ENCODE measurements at regions not wholly inside any gene's neighbourhood (a gene's known extent, or its start where the extent isn't known, plus 50 kb on each side); places are given as distances from the start of the nearest gene placed in this dataset.

- Histone ChIP-seq H3K4me1 (ENCODE audit: control insufficient read depth in 3 of 3, insufficient read depth in 3 of 3, low read length in 3 of 3) (no peaks in the 10 kb centered on the region), H3K4me3 (ENCODE audit: low read length in 3 of 3) (no peak overlapping the region), H3K9me3 (ENCODE audit: control insufficient read depth in 3 of 3, low read length in 3 of 3) (peaks cover 0 to 9% (median 0%) of the 10 kb centered on the region in 3 donors), H3K27me3 (ENCODE audit: control insufficient read depth in 3 of 3, insufficient read depth in 3 of 3, low read length in 3 of 3) (no peaks in the 10 kb centered on the region), H3K36me3 (ENCODE audit: control insufficient read depth in 3 of 3, insufficient read depth in 3 of 3, low read length in 3 of 3) (no peaks in the 10 kb centered on the region), H3K27ac (ENCODE audit: low read depth, low read length) (no peak overlapping the region), H3K9ac (ENCODE audit: low read depth in 1 of 3, low read length in 3 of 3) (no peak overlapping the region)
These were observed 222.6 kb upstream of the CHAC2 start for GRCh38 chr2:53544871-53545558.

DNA sequence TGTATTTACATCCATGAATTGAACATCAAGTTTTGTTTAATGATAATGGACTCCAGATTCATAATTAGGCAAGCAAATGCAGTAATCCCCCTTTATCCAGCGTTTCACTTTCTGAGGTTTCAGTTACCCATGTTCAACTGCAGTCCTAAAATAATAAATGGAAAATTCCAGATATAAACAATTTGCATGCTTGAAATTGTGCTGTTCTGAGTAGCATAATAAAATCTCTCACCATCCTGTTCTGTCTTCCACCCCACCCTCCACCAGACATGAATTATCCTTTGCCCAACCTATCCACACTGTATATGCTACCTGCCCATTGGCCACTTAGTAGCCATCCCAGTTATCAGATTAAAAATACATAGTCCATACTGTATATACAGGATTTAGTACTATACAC lies 224.5 kb upstream of the CHAC2 start:
- Histone ChIP-seq H3K9ac (ENCODE audit: low read depth in 1 of 3, low read length in 3 of 3) (no peak overlapping the region), H3K4me3 (ENCODE audit: low read length in 3 of 3) (no peak overlapping the region), H3K27me3 (ENCODE audit: control insufficient read depth in 3 of 3, insufficient read depth in 3 of 3, low read length in 3 of 3) (no peaks in the 10 kb centered on the region), H3K4me1 (ENCODE audit: control insufficient read depth in 3 of 3, insufficient read depth in 3 of 3, low read length in 3 of 3) (no peaks in the 10 kb centered on the region), H3K27ac (ENCODE audit: low read depth, low read length) (no peak overlapping the region), H3K36me3 (ENCODE audit: control insufficient read depth in 3 of 3, insufficient read depth in 3 of 3, low read length in 3 of 3) (no peaks in the 10 kb centered on the region), H3K9me3 (ENCODE audit: control insufficient read depth in 3 of 3, low read length in 3 of 3) (peaks cover 0 to 9% (median 0%) of the 10 kb centered on the region in 3 donors)

- no peak overlapping the region for H3K27ac ChIP-seq (ENCODE audit: low read depth, low read length)
- no peaks in the 10 kb centered on the region for H3K27me3 ChIP-seq (ENCODE audit: control insufficient read depth in 3 of 3, insufficient read depth in 3 of 3, low read length in 3 of 3)
- H3K4me3 ChIP-seq (ENCODE audit: low read length in 3 of 3), result no peak overlapping the region
- no peak overlapping the region for H3K9ac ChIP-seq (ENCODE audit: low read depth in 1 of 3, low read length in 3 of 3)
- H3K4me1 ChIP-seq (ENCODE audit: control insufficient read depth in 3 of 3, insufficient read depth in 3 of 3, low read length in 3 of 3), result no peaks in the 10 kb centered on the region
- no peaks in the 10 kb centered on the region for H3K36me3 ChIP-seq (ENCODE audit: control insufficient read depth in 3 of 3, insufficient read depth in 3 of 3, low read length in 3 of 3)
- peaks cover 0 to 9% (median 0%) of the 10 kb centered on the region in 3 donors for H3K9me3 ChIP-seq (ENCODE audit: control insufficient read depth in 3 of 3, low read length in 3 of 3)
These were observed 230.8 kb upstream of the CHAC2 start for GRCh38 chr2:53536583-53537361.

DNA sequence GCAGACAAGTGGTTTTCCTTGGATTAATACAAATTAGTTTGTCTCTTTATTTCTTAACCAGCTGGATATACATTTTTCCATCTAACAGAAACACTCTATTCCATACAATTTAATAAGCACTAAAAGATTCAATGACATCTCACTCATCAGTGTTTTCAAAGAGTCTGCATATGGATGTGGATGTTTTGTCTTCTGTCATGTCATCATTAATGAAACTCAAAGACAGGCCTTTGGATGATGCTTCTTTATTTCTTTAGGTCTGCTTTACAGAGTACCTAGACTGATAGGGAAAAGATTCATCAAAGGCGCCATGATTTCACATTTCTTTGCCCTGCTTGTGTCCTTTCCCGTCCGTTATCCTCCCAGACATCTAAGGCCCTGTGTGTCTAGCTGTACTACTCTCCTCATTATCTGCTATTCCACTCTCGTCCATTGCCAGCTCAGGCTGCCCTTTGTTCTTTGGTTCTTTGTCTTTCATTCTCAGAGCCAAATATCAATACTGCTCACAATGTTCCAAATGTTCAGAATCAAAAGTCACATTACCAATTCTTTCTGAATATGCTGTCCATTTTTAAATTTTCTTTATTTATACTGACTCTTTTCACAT lies 232.3 kb upstream of the CHAC2 start:
- no peak overlapping the region for H3K27ac ChIP-seq (ENCODE audit: low read depth, low read length)
- no peaks in the 10 kb centered on the region for H3K36me3 ChIP-seq (ENCODE audit: control insufficient read depth in 3 of 3, insufficient read depth in 3 of 3, low read length in 3 of 3)
- H3K4me3 ChIP-seq (ENCODE audit: low read length in 3 of 3), result no peak overlapping the region
- H3K9ac ChIP-seq (ENCODE audit: low read depth in 1 of 3, low read length in 3 of 3), result no peak overlapping the region
- no peaks in the 10 kb centered on the region for H3K4me1 ChIP-seq (ENCODE audit: control insufficient read depth in 3 of 3, insufficient read depth in 3 of 3, low read length in 3 of 3)
- no peaks in the 10 kb centered on the region for H3K27me3 ChIP-seq (ENCODE audit: control insufficient read depth in 3 of 3, insufficient read depth in 3 of 3, low read length in 3 of 3)
- peaks cover 0 to 2% (median 0%) of the 10 kb centered on the region in 3 donors for H3K9me3 ChIP-seq (ENCODE audit: control insufficient read depth in 3 of 3, low read length in 3 of 3)

GRCh38 chr2:53530126-53530525 lies 237.5 kb upstream of the CHAC2 start:
- Histone ChIP-seq H3K27ac (ENCODE audit: low read depth, low read length) (no peak overlapping the region), H3K4me1 (ENCODE audit: control insufficient read depth in 3 of 3, insufficient read depth in 3 of 3, low read length in 3 of 3) (no peaks in the 10 kb centered on the region), H3K9ac (ENCODE audit: low read depth in 1 of 3, low read length in 3 of 3) (no peak overlapping the region), H3K4me3 (ENCODE audit: low read length in 3 of 3) (no peak overlapping the region), H3K9me3 (ENCODE audit: control insufficient read depth in 3 of 3, low read length in 3 of 3) (no peaks in the 10 kb centered on the region), H3K27me3 (ENCODE audit: control insufficient read depth in 3 of 3, insufficient read depth in 3 of 3, low read length in 3 of 3) (no peaks in the 10 kb centered on the region), H3K36me3 (ENCODE audit: control insufficient read depth in 3 of 3, insufficient read depth in 3 of 3, low read length in 3 of 3) (no peaks in the 10 kb centered on the region)

- no peaks in the 10 kb centered on the region for H3K36me3 ChIP-seq (ENCODE audit: control insufficient read depth in 3 of 3, insufficient read depth in 3 of 3, low read length in 3 of 3)
- H3K27ac ChIP-seq (ENCODE audit: low read depth, low read length), result no peak overlapping the region
- no peak overlapping the region for H3K4me3 ChIP-seq (ENCODE audit: low read length in 3 of 3)
- H3K27me3 ChIP-seq (ENCODE audit: control insufficient read depth in 3 of 3, insufficient read depth in 3 of 3, low read length in 3 of 3), result no peaks in the 10 kb centered on the region
- no peaks in the 10 kb centered on the region for H3K9me3 ChIP-seq (ENCODE audit: control insufficient read depth in 3 of 3, low read length in 3 of 3)
- no peaks in the 10 kb centered on the region for H3K4me1 ChIP-seq (ENCODE audit: control insufficient read depth in 3 of 3, insufficient read depth in 3 of 3, low read length in 3 of 3)
- H3K9ac ChIP-seq (ENCODE audit: low read depth in 1 of 3, low read length in 3 of 3), result no peak overlapping the region
These were observed 240.5 kb upstream of the CHAC2 start for GRCh38 chr2:53527056-53527455.

DNA sequence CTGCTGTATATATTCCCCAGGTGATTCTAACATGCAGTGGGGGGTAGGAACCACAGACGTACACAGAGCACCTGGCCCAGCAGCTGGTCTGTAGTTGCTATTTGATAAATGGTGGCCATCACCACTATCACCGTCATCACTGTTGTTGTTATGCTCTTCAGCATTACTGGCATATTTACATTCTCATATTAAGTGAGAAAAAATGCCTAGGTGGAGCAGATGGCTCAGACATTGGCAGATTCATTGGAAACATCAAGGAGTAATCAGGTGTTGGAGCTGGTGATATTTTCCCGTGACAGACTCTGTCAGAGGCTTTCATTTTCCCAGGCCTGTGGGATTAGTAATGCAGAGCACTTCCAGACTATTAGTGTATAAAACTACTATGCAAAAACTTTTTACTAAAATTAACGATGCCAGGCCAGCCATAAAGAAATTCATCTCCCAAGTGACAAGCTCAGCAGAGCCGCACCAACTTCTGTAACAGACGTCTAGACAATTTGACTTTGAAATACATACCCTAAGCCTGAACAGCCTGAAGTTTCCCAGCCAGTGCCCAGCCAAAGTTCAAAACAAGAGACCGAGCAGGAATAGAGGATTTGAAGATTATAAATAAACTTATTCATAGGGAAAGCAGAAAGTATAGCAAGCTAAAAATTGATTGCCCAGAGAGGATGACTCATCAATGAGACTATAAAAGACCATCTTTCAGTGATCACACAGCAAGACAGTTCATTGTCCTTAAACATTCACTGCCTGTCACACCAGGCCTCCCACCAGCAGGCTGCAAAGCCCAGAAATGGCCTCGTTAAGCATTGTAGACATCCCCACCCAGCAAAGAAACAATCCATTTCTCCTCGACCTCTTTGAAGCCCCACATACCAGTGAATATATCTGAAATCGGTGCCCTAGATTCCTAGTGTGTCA lies 247.4 kb upstream of the CHAC2 start:
- H3K36me3 ChIP-seq (ENCODE audit: control insufficient read depth in 3 of 3, insufficient read depth in 3 of 3, low read length in 3 of 3), result no peaks in the 10 kb centered on the region
- H3K27ac ChIP-seq (ENCODE audit: low read depth, low read length), result peak overlapping the region; percentile 71
- no peaks in the 10 kb centered on the region for H3K9me3 ChIP-seq (ENCODE audit: control insufficient read depth in 3 of 3, low read length in 3 of 3)
- peaks cover 0 to 2% (median 0%) of the 10 kb centered on the region in 3 donors for H3K4me1 ChIP-seq (ENCODE audit: control insufficient read depth in 3 of 3, insufficient read depth in 3 of 3, low read length in 3 of 3)
- no peaks in the 10 kb centered on the region for H3K27me3 ChIP-seq (ENCODE audit: control insufficient read depth in 3 of 3, insufficient read depth in 3 of 3, low read length in 3 of 3)
- no peak overlapping the region for H3K9ac ChIP-seq (ENCODE audit: low read depth in 1 of 3, low read length in 3 of 3)
- H3K4me3 ChIP-seq (ENCODE audit: low read length in 3 of 3), result no peak overlapping the region

DNA sequence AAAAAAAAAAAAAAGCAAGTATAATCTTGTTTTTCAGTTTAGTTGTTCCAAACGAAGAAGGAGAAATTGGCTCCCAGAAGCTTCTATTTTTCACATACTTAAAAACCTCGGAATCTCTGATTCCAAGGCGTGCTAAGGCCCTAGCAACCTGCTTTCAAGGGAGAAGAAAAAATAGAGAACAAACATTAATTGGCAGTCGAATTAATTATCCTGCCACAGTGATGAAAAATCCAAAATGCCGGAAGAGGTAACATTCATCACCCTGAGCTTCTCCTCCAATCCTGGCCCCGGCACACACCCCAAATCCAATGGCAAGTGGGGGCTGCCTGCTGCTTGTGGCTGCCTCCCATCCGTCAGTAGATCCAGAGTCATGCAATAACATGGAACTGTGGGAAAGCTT lies 250.2 kb upstream of the CHAC2 start:
- H3K27ac ChIP-seq (ENCODE audit: low read depth, low read length), result no peak overlapping the region
- H3K4me3 ChIP-seq (ENCODE audit: low read length in 3 of 3), result no peak overlapping the region
- H3K9me3 ChIP-seq (ENCODE audit: control insufficient read depth in 3 of 3, low read length in 3 of 3), result no peaks in the 10 kb centered on the region
- H3K9ac ChIP-seq (ENCODE audit: low read depth in 1 of 3, low read length in 3 of 3), result no peak overlapping the region
- H3K27me3 ChIP-seq (ENCODE audit: control insufficient read depth in 3 of 3, insufficient read depth in 3 of 3, low read length in 3 of 3), result no peaks in the 10 kb centered on the region
- peaks cover 0 to 2% (median 0%) of the 10 kb centered on the region in 3 donors for H3K4me1 ChIP-seq (ENCODE audit: control insufficient read depth in 3 of 3, insufficient read depth in 3 of 3, low read length in 3 of 3)
- no peaks in the 10 kb centered on the region for H3K36me3 ChIP-seq (ENCODE audit: control insufficient read depth in 3 of 3, insufficient read depth in 3 of 3, low read length in 3 of 3)

DNA sequence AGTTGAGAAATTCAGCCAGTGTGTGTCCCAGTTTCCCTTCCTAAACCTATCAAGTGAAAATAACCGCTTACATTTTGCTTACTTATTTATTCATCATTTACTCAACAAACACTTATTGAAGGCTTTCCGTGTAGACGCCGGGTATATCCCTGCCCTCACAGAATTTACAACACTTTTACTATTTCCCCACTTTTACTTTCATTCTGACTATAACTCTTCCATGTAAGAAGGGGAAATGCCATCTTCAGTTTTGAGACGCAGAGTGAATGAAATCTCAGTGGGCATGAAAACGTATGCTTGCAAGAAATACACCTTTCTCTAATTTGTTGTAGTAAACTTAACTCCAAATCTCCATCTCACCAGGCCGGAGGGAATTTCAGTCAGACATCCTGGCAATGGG lies 251.0 kb upstream of the CHAC2 start:
- H3K27ac ChIP-seq (ENCODE audit: low read depth, low read length), result no peak overlapping the region
- no peak overlapping the region for H3K9ac ChIP-seq (ENCODE audit: low read depth in 1 of 3, low read length in 3 of 3)
- H3K9me3 ChIP-seq (ENCODE audit: control insufficient read depth in 3 of 3, low read length in 3 of 3), result no peaks in the 10 kb centered on the region
- H3K27me3 ChIP-seq (ENCODE audit: control insufficient read depth in 3 of 3, insufficient read depth in 3 of 3, low read length in 3 of 3), result no peaks in the 10 kb centered on the region
- H3K4me3 ChIP-seq (ENCODE audit: low read length in 3 of 3), result no peak overlapping the region
- H3K4me1 ChIP-seq (ENCODE audit: control insufficient read depth in 3 of 3, insufficient read depth in 3 of 3, low read length in 3 of 3), result peaks cover 0 to 2% (median 0%) of the 10 kb centered on the region in 3 donors
- H3K36me3 ChIP-seq (ENCODE audit: control insufficient read depth in 3 of 3, insufficient read depth in 3 of 3, low read length in 3 of 3), result no peaks in the 10 kb centered on the region
